Muscle of arm (tissue), 1 donor: ENCODE measurements at regions not wholly inside any gene's neighbourhood (a gene's known extent, or its start where the extent isn't known, plus 50 kb on each side); places are given as distances from the start of the nearest gene placed in this dataset.
A peak's percentile ranks its signal among the peaks of the same experiment; 100 is the strongest.
"Not testable (repeated sequence)": the region's sequence is repeated elsewhere in the genome, so short reads cannot be mapped to it uniquely, and the experiment has no call there.

Experiments used
- DNase-seq: peaks from one replicate; pipeline ENCODE4 v3.0.0-alpha.2; 2013

- no peak for DNase-seq
Observed at GRCh38 chr5:23977997-23978396, 470.6 kb downstream of the PRDM9 start.

- no peak for DNase-seq
Observed at GRCh38 chr5:23991406-23991805, 484.0 kb downstream of the PRDM9 start.

GRCh38 chr5:23994581-23995370 is 487.4 kb downstream of the PRDM9 start:
- no peak for DNase-seq

GRCh38 chr5:23996525-23996924 is 489.1 kb downstream of the PRDM9 start:
- no peak for DNase-seq

- no peak for DNase-seq
Observed at GRCh38 chr5:24005384-24005783, 498.0 kb downstream of the PRDM9 start.

- not testable (repeated sequence) for DNase-seq
Observed at GRCh38 chr5:24017710-24018109, 510.3 kb downstream of the PRDM9 start.

GRCh38 chr5:24026288-24026687 is 518.9 kb downstream of the PRDM9 start:
- DNase-seq = no peak

- no peak for DNase-seq
Observed at GRCh38 chr5:24042688-24043087, 535.3 kb downstream of the PRDM9 start.

GRCh38 chr5:24045046-24045445 is 537.6 kb downstream of the PRDM9 start:
- DNase-seq = no peak

- no peak for DNase-seq
Observed at GRCh38 chr5:24053737-24054136, 546.3 kb downstream of the PRDM9 start.

GRCh38 chr5:24059006-24059405 is 551.6 kb downstream of the PRDM9 start:
- DNase-seq = no peak

- no peak for DNase-seq
Observed at GRCh38 chr5:24059716-24060115, 552.3 kb downstream of the PRDM9 start.

- DNase-seq = no peak
Observed at GRCh38 chr5:24065779-24066178, 558.4 kb downstream of the PRDM9 start.

- no peak for DNase-seq
Observed at GRCh38 chr5:24067208-24067607, 559.8 kb downstream of the PRDM9 start.

GRCh38 chr5:24068524-24068923 is 561.1 kb downstream of the PRDM9 start:
- no peak for DNase-seq

GRCh38 chr5:24073107-24073506 is 565.7 kb downstream of the PRDM9 start:
- DNase-seq = no peak

- DNase-seq = peak; percentile 7
Observed at GRCh38 chr5:24080046-24080445, 564.7 kb downstream of the CDH10 start.

GRCh38 chr5:24094081-24094679 is 550.6 kb downstream of the CDH10 start:
- DNase-seq = peak; percentile 6

GRCh38 chr5:24102010-24102409 is 542.8 kb downstream of the CDH10 start:
- no peak for DNase-seq

- no peak for DNase-seq
Observed at GRCh38 chr5:24103451-24104023, 541.2 kb downstream of the CDH10 start.

GRCh38 chr5:24110004-24110615 is 534.7 kb downstream of the CDH10 start:
- peak; percentile 21 for DNase-seq

- no peak for DNase-seq
Observed at GRCh38 chr5:24112420-24112819, 532.4 kb downstream of the CDH10 start.

GRCh38 chr5:24118351-24118750 is 526.4 kb downstream of the CDH10 start:
- DNase-seq = no peak
